ENCODE measurements at regions not wholly inside any gene's neighbourhood (a gene's known extent, or its start where the extent isn't known, plus 50 kb on each side); places are given as distances from the start of the nearest gene placed in this dataset.

DNA sequence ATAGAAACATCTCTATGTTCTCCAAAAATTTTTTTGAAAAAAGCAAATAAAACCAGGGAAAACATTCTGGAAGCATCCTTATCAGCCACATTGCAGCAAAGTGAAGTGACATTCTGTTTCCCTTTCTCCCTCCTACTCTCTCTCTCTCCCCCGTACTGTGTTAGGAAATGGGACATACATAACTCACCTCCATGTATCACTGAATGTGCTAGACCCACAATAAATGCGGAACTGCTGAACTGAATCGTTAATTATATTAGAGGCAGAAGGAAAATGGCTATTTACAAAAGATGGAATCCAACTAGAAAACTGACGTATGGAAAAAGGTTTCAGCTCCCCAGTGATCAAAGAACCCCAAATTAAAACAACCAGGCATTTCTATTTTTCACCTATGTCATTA is 129.8 kb downstream of the MINAR1 start:
- TF ChIP-seq ZNF423 (tag by site-specific recombination; IDR thresholded peaks at IDR 0.05) (no peak), ZNF558 (tag by site-specific recombination; IDR thresholded peaks at IDR 0.05) (no peak), ZBTB20 (tag by site-specific recombination; IDR thresholded peaks at IDR 0.05) (no peak), ZNF302 (tag by site-specific recombination; IDR thresholded peaks at IDR 0.05; ENCODE audit: low read depth) (no peak)
- TF ChIP-seq, protein P1, sequence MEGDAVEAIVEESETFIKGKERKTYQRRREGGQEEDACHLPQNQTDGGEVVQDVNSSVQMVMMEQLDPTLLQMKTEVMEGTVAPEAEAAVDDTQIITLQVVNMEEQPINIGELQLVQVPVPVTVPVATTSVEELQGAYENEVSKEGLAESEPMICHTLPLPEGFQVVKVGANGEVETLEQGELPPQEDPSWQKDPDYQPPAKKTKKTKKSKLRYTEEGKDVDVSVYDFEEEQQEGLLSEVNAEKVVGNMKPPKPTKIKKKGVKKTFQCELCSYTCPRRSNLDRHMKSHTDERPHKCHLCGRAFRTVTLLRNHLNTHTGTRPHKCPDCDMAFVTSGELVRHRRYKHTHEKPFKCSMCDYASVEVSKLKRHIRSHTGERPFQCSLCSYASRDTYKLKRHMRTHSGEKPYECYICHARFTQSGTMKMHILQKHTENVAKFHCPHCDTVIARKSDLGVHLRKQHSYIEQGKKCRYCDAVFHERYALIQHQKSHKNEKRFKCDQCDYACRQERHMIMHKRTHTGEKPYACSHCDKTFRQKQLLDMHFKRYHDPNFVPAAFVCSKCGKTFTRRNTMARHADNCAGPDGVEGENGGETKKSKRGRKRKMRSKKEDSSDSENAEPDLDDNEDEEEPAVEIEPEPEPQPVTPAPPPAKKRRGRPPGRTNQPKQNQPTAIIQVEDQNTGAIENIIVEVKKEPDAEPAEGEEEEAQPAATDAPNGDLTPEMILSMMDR (tag by site-specific recombination; IDR thresholded peaks at IDR 0.05): no peak
